ENCODE measurements at regions not wholly inside any gene's neighbourhood (a gene's known extent, or its start where the extent isn't known, plus 50 kb on each side); places are given as distances from the start of the nearest gene placed in this dataset.

DNA sequence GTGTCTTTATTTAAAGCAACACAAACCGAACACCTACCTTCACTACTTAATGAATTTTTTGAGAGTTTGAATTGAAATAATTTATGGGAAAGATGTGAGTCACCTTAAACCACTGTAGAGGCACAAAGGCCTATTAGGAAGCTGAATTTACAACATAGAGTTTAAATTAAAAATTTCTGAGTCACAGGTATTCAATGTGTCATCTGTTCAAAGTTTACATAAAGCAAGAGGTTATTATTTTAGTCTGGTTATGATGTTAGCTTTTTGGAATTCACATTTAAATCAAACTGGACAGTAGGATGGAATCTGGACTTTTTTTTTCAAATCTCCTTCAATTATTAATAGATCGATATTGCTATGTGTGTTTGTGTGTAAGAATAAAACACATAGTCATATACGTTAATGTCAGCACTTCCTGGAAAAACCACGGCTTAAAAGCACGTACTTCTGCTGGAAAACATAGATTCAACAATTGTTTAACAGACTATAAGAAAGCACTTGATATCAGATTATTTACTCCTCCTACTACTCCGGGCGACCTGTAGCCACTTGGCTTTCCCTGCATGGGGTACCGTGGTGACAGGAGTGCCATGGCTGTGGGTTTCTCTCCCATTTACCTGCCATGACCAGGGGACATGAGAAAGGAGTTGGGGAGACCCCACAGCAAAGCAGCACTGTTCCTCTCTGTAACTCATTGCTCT is 638.6 kb downstream of the SEMA5A start:
- no peak for TF ChIP-seq POLR2A (IDR thresholded peaks at IDR 0.05; ENCODE audit: low read depth, low read length)
- TF ChIP-seq POLR2AphosphoS5 (IDR thresholded peaks at IDR 0.05; ENCODE audit: low read depth, low read length), result no peak
- no peak for TF ChIP-seq TAF1 (IDR thresholded peaks at IDR 0.05; ENCODE audit: borderline replicate concordance, low read depth, low read length)
